ENCODE measurements at regions not wholly inside any gene's neighbourhood (a gene's known extent, or its start where the extent isn't known, plus 50 kb on each side); places are given as distances from the start of the nearest gene placed in this dataset.
"Not testable (repeated sequence)": the region's sequence is repeated elsewhere in the genome, so short reads cannot be mapped to it uniquely, and the experiment has no call there.

- DNase-seq, result no peak
Observed at GRCh38 chr15:47013446-47013845, 703.9 kb upstream of the SEMA6D start.

GRCh38 chr15:47027322-47027946 lies 689.9 kb upstream of the SEMA6D start:
- no peak for DNase-seq

GRCh38 chr15:47035475-47036406 lies 681.6 kb upstream of the SEMA6D start:
- DNase-seq, result no peak

- no peak for DNase-seq
Observed at GRCh38 chr15:47037003-47037402, 680.3 kb upstream of the SEMA6D start.

GRCh38 chr15:47039225-47039624 lies 678.1 kb upstream of the SEMA6D start:
- no peak for DNase-seq

GRCh38 chr15:47041301-47041700 lies 676.0 kb upstream of the SEMA6D start:
- no peak for DNase-seq

GRCh38 chr15:47047981-47048380 lies 669.3 kb upstream of the SEMA6D start:
- DNase-seq, result not testable (repeated sequence)

GRCh38 chr15:47066392-47066791 lies 650.9 kb upstream of the SEMA6D start:
- no peak for DNase-seq

GRCh38 chr15:47077846-47078245 lies 639.5 kb upstream of the SEMA6D start:
- not testable (repeated sequence) for DNase-seq

- DNase-seq, result no peak
Observed at GRCh38 chr15:47095833-47096232, 621.5 kb upstream of the SEMA6D start.

GRCh38 chr15:47098526-47098925 lies 618.8 kb upstream of the SEMA6D start:
- DNase-seq, result not testable (repeated sequence)

GRCh38 chr15:47099801-47100200 lies 617.5 kb upstream of the SEMA6D start:
- not testable (repeated sequence) for DNase-seq

GRCh38 chr15:47108800-47109199 lies 608.5 kb upstream of the SEMA6D start:
- not testable (repeated sequence) for DNase-seq

- DNase-seq, result no peak
Observed at GRCh38 chr15:47116698-47117097, 600.6 kb upstream of the SEMA6D start.

GRCh38 chr15:47119349-47119748 lies 598.0 kb upstream of the SEMA6D start:
- DNase-seq, result no peak

GRCh38 chr15:47124430-47125102 lies 592.7 kb upstream of the SEMA6D start:
- no peak for DNase-seq

- DNase-seq, result no peak
Observed at GRCh38 chr15:47129033-47129432, 588.3 kb upstream of the SEMA6D start.

- DNase-seq, result not testable (repeated sequence)
Observed at GRCh38 chr15:47131450-47131849, 585.9 kb upstream of the SEMA6D start.

- no peak for DNase-seq
Observed at GRCh38 chr15:47135267-47135666, 582.0 kb upstream of the SEMA6D start.

GRCh38 chr15:47136236-47136635 lies 581.1 kb upstream of the SEMA6D start:
- no peak for DNase-seq

- DNase-seq, result no peak
Observed at GRCh38 chr15:47139965-47140364, 577.3 kb upstream of the SEMA6D start.

GRCh38 chr15:47157827-47158226 lies 559.5 kb upstream of the SEMA6D start:
- no peak for DNase-seq

- DNase-seq, result no peak
Observed at GRCh38 chr15:47158573-47158972, 558.7 kb upstream of the SEMA6D start.

GRCh38 chr15:47177177-47177576 lies 540.1 kb upstream of the SEMA6D start:
- no peak for DNase-seq

Measured in activated gamma-delta T cell (primary cell).